ENCODE measurements at regions not wholly inside any gene's neighbourhood (a gene's known extent, or its start where the extent isn't known, plus 50 kb on each side); places are given as distances from the start of the nearest gene placed in this dataset.
A peak's percentile ranks its signal among the peaks of the same experiment; 100 is the strongest.
"Not testable (repeated sequence)": the region's sequence is repeated elsewhere in the genome, so short reads cannot be mapped to it uniquely, and the experiment has no call there.

GRCh38 chr12:47373554-47374150 lies 293.9 kb upstream of the AMIGO2 start:
- no peak for DNase-seq (ENCODE audit: low read depth, low spot score)

- DNase-seq (ENCODE audit: low read depth, low spot score) = no peak
Observed at GRCh38 chr12:47370421-47370820, 290.7 kb upstream of the AMIGO2 start.

- no peak for DNase-seq (ENCODE audit: low read depth, low spot score)
Observed at GRCh38 chr12:47369085-47369484, 289.3 kb upstream of the AMIGO2 start.

- no peak for DNase-seq (ENCODE audit: low read depth, low spot score)
Observed at GRCh38 chr12:47367912-47368537, 288.3 kb upstream of the AMIGO2 start.

- no peak for DNase-seq (ENCODE audit: low read depth, low spot score)
Observed at GRCh38 chr12:47366579-47366978, 286.8 kb upstream of the AMIGO2 start.

GRCh38 chr12:47366157-47366556 lies 286.4 kb upstream of the AMIGO2 start:
- DNase-seq (ENCODE audit: low read depth, low spot score) = no peak

- not testable (repeated sequence) for DNase-seq (ENCODE audit: low read depth, low spot score)
Observed at GRCh38 chr12:47365443-47366076, 285.8 kb upstream of the AMIGO2 start.

GRCh38 chr12:47364261-47364660 lies 284.5 kb upstream of the AMIGO2 start:
- no peak for DNase-seq (ENCODE audit: low read depth, low spot score)

GRCh38 chr12:47362126-47362705 lies 282.5 kb upstream of the AMIGO2 start:
- DNase-seq (ENCODE audit: low read depth, low spot score) = no peak

- peak; percentile 12 for DNase-seq (ENCODE audit: low read depth, low spot score)
Observed at GRCh38 chr12:47361389-47362021, 281.7 kb upstream of the AMIGO2 start.

GRCh38 chr12:47360771-47361388 lies 281.1 kb upstream of the AMIGO2 start:
- peak; percentile 23 for DNase-seq (ENCODE audit: low read depth, low spot score)

- no peak for DNase-seq (ENCODE audit: low read depth, low spot score)
Observed at GRCh38 chr12:47360093-47360480, 280.3 kb upstream of the AMIGO2 start.

GRCh38 chr12:47359310-47360092 lies 279.7 kb upstream of the AMIGO2 start:
- no peak for DNase-seq (ENCODE audit: low read depth, low spot score)

- DNase-seq (ENCODE audit: low read depth, low spot score) = not testable (repeated sequence)
Observed at GRCh38 chr12:47357006-47357405, 277.2 kb upstream of the AMIGO2 start.

GRCh38 chr12:47356129-47356700 lies 276.5 kb upstream of the AMIGO2 start:
- DNase-seq (ENCODE audit: low read depth, low spot score) = no peak

- no peak for DNase-seq (ENCODE audit: low read depth, low spot score)
Observed at GRCh38 chr12:47353508-47353907, 273.7 kb upstream of the AMIGO2 start.

GRCh38 chr12:47352067-47352466 lies 272.3 kb upstream of the AMIGO2 start:
- DNase-seq (ENCODE audit: low read depth, low spot score) = no peak

- DNase-seq (ENCODE audit: low read depth, low spot score) = no peak
Observed at GRCh38 chr12:47351526-47351925, 271.8 kb upstream of the AMIGO2 start.

- DNase-seq (ENCODE audit: low read depth, low spot score) = no peak
Observed at GRCh38 chr12:47350062-47350408, 270.3 kb upstream of the AMIGO2 start.

GRCh38 chr12:47349137-47350061 lies 269.6 kb upstream of the AMIGO2 start:
- DNase-seq (ENCODE audit: low read depth, low spot score) = no peak
